HG02938 (cell line): ENCODE measurements at regions not wholly inside any gene's neighbourhood (a gene's known extent, or its start where the extent isn't known, plus 50 kb on each side); places are given as distances from the start of the nearest gene placed in this dataset.

Experiments used
- ATAC-seq: cut with Tn5 transposase; IDR thresholded peaks from one replicate; pipeline ENCODE4 v1.9.1; 2021; ENCODE audit warnings: mild to moderate bottlenecking, moderate library complexity; ENCODE audit not compliant: unreplicated experiment

DNA sequence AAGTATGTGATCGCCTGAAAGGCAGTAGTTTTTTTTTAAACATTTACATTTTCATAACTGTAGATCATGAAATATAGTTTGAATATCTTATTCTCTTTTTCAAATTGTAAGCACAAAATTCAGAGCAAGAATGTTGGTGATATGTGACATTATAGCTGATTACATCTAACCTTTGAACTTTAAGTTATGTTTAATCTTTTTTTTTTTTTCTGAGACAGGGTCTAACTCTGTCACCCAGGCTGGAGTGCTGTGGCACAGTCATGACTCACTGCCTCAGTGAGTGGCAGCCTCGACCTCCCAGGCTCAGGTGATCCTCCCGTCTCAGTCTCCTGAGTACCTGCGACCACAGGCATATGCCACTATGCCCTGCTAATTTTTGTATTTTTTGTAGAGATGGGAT, 278.7 kb upstream of the NEBL start:
- ATAC-seq = no peak

DNA sequence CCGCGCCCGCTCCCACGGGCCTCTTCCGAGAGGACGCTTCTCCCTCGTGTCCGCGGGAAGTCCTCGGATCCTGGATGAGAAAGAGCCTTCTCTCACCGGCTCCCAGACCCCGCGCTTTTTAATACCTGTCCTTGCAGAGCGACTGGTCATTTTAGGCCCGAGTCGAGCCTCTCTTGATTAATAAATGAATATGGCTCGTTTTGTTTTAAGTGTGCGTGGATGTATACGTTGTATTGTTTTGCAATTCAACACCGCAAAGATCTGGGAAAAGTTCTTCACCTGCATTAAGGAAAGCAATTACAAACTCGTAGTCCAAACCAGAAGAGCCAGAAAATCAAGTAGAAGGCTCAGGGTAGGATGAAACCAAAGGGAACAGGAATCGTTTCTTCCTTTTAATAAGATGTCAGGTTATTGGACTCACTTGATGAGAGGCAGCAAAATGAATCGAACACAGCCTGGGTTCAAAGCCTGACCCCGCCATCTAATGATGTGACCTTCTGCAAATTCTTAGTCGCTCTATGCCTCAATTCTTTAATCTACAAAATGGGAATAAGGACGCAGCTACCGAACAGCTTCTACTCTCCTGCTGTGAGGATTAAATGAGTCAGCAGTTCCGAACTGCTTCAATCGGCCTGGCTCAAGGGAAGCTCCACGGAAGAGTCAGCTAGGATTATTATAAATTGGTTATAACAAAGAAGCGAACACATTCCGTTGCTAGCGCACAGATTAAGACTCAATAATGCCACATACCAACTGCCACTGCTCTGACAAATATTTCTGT, 277.8 kb upstream of the NEBL start:
- no peak for ATAC-seq

DNA sequence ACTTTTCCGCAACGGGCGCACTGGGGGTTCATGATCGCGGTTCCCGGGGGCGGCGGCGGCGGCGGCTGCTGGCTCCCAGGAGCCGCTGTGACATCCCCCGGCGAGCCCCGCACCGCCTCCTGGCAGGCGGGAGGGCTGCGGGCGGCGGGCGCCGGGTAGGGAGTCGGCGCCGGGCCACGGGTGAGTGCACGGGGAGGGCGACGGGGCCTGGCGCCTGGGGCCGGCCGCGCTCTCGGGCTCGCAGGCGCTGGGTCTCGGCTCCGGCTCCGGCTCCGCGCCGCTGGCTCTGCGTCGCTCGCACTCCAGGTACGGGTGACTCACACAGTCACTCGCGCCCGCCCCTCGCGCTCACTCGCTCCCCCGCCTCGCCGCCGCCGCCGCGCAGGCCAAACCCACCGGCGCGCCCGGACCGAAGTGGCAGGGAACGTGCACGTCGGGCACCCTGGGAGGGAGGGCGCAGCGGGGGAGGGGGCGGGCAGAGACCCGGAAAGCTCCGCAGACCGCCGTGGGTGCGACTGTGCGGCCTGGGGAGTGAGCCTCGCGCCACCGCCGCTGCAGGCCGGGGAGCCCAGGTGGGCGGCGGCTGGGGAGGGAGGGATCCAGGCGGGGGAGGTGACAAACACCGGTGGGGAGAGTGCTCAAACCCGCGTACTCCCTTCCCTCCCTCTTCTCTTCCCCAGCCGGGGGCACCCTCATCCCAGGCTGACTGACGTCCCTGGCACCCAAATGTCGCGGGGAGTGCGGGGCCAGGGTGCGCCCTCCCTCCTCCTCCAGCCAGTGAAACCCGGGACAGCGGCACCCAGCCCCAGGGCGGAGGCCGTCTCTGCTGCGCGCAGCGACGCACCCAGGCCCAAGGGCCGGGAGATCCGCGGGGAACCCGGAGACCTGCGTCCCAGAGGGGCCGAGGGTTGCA, 276.9 kb upstream of the NEBL start:
- ATAC-seq = no peak

DNA sequence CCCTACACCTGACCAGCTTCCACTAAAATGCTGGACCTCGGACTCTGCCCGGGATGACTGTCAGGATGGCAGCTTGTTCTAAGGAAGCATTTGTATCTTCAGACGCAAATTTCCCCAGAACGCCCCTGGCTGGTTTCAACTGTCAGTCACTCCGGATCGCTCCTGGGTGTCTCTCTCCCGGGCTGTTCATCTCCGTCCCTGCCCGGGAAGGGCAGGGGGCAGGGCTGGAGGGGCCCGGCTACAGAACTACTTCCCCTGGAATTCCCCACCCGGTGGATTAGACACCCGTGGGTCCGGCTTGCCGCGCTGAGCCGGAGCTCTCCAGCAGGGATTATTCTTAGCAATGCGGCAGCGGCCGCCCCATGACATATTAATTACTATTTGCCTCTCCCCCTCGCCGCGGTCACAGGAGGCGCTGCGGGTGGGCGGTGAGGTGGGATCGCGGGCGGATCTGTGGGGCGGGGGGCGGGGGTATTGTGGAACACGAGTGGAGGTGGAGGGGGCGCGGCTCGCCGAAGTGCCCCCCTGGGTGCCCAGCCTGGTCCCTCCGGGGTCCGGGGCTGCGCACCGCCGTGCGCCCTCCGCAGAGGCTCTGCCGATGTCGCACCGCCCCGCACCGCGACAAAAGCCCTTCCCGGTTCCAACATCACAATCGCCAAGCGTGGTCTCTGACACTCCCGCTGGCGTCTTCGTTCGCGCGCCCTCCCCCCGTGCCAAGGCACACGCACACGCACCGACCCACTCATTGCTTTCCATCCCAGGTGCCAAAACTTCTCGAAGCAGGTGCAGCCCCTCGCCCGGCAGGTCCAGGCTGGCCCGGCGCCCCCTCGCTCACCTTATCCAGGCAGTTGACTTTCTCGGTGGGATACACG, 276.1 kb upstream of the NEBL start:
- ATAC-seq = no peak

DNA sequence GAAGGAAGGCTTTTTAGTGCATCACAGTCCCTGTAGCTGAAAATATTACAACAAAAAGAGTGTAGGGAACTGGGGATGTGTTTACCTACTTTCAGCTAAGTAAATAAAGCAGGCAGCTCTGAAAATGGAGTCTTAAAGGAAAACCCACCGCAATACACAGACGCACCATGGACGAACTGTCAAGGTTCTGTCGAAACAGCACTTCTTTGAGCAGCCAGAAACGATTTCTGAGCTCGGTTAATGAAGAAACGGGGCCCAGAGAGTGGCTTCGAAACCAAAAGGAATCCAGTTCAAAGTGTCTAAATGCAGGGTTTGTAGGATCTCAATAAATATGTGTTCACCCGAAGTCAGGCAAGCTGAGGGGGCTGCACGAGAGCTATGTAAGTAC, 275.4 kb upstream of the NEBL start:
- ATAC-seq = no peak

DNA sequence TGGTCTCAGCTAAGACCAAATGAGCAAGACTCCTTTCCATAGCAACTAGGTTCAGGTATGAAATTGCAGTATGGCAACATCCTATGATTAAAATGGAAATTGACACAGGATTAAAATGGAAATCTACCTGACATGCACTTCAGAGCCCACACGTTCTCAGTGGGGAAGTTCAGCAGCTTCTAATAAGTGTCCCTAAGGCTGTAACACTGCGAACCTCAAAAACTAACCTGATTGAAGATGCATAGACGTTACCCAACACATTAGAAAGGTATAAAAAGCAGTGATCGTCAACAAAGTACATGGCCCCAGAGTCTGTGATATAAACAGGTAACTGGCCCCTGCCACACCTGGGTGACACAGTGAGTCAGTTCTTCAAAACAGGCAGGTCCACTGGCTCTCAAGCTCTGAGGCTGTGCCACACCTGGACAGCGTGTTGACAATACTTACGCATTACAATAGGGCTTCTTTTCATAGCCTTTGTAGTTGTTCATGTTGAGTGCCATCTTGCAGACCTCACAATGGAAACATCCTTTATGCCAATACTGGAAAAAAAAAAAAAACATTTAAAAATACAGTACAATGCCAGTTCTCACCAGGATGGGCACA, 274.9 kb upstream of the NEBL start:
- no peak for ATAC-seq

DNA sequence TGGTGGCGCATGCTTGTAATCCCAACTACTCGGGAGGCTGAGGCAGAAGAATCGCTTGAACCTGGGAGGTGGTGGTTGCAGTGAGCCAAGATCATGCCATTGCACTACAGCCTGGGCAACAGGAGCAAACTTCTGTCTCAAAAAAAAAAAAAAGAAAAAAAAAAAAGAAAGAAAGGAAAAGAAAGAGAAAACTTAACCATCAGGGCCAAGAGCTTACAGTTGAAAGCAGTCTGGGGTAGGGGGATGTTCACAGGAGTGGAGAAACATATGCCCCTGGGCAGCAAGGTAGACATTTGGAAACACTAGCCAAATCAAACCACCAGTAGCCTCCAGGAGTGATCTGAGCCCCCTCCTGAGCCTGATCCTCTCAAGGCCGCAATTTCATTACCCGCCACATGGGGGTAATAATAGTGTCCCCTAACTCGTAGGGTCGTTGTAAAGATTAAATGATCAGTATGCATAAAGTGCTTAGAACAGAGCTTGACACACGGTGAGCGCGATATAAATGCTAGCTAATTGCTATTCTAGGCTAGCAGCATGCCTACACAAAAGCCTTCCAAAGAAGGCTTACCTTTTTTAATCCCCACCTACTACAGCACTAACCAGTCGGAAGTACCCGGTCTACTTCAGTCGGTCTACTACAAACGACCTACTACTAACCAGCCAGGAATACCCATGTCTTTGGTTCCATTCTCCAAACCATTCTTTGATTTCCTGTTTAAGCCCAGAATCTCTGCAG, 274.3 kb upstream of the NEBL start:
- ATAC-seq = no peak

DNA sequence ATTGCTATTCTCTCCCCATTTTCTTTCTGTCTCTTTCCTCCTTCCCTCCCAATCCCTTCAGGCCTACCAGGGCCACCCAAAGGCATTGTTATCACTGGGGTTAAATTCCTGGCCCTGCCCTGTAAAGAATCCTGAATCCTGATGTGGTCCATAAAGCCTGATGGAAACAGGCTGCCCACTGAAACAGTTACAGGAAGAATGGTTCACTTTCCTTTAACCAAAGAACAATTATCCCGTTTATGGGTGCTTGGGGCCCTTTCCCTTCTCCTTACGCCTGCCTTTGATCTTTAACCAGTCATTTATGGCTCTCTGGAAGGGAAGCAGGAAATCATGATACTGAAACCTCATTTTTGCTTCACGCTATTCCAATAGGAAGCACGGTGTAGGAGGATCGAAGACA, 273.1 kb upstream of the NEBL start:
- no peak for ATAC-seq

DNA sequence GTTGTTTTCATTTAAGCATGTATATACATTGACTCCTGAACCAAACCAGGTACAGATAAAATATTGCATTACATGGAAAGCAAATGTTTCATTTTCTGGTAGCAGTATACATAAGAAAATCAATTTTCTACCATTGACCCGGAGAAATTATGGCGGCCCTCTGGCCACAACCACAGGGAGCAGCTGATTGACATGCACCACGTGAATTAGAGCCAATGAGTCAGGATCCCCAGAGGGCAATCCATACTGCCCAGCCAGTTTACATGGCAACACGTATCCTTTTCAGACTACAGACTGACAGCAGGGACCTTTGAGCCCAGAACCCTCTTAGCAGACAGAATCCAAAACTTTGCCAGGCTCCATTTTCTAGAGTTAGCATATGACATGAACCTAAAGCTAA, 272.2 kb upstream of the NEBL start:
- ATAC-seq = no peak

DNA sequence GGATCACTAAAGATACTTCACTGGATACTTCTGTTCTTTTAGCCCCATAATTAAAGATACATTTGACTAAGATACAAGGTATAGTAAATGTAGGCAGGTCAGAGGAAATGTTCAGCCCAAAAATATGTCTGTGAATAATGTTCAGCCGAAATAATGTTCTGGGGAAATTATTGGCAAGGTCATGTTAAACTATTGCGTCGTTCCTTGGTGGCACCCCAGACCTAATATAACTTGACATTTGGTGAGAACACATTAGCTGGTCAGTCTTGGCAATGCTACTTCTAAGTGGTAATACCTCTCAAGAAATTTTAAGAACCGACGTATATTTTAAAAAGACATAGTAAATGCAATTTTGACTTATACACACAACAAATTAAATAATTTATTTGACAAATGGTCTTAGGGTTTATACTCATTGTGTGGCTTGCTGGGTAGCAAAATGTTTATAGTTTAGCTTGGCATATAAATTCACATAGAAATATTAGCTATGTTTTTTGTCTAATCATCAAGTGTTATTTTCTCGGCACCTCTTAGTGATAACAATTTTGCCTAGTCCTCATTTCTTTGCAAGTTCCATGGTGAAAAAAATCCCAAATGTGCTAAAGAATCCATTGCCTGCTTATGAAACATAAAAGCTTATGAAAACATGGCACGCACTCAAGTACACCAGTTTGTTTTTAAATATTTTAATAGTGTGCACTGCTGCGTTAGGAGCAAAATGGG, 270.3 kb upstream of the NEBL start:
- no peak for ATAC-seq

DNA sequence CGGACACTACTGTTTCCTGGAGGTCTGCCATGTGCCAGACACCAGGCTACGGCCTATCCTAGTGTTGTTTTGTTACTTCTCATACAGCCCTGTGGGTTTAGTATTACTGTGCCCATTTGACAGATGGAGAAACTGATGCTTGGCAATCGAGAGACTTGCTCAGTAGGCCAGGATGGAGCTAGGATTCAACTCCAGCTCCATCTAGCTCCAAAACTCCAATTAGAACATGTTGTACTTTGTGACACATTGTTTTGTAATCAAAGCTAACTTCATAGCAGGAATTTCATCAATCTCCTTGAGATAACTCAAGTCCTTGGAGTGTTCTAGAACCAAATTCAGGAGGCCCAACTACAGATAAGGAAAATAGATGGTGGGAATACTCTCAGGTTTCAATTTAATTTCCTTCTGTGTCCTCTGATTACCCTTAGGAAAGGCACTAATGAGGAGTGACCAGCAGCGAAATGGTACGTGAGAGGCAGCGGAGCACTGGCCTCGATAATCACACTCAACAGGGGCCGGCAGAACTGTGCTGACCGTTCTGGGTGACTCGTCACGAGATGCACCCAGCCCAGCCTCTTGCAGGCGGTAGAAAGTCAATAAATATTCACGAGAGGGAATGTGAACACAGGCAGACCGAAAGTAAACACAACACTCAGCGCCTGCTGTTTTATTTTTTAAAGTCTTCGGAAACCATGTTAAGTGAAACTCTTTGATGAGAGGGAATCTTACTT, 269.6 kb upstream of the NEBL start:
- ATAC-seq = no peak

DNA sequence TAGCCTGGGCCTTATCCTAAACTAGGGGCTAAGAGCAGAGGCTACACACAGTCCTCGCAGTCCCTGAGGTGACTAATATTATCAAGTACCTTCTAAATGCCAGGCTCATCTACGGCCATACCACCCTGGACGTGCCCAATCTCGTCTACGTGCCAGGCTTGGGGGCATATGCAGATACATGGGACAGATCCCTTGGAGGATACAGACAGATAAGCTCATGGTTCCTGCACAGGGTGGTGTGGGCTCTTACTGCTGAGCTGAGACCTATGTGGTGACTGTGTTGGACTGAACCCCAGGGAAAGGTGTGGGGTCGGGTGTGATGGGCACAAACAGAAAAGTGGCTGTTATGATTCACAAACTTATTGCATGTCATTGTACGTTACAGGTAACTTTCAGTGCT, 268.4 kb upstream of the NEBL start:
- ATAC-seq = no peak

DNA sequence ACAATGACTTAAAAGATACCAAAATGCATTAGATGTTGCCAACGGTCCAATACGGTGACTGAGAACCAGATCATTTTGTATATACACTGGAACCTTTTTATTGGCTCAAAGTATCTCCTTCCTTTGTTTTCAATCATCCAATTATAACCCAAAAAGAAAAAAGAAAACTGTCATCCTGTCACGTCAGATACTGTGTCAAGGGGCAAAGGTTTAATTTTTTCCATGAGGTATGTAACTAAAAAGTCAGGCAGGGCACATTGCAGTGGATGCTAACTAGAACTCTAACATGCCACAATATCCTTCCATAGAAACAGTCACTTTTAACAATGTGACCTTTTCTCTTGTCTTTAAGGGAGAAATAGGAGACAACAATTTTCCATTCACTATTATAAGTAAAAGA, 267.6 kb upstream of the NEBL start:
- no peak for ATAC-seq

DNA sequence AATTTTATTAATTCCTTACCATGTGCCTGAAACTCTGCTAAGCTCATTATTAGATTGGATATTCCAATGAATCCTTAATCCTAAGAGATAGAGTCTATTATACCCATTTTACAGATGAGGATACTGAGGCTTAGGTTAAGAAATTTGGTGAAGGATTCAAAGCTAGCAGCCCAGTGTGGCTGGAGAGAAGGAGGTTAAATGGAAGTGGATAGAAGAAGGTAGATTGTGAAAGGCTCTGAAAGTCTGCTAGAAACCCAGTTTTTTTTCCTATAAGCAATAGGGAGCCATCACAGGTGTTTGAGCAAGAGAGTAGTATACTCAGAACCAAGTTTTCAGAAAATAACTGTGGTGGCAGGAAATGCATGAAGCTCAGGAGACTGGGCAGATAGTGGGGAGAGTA, 265.8 kb upstream of the NEBL start:
- ATAC-seq = no peak

DNA sequence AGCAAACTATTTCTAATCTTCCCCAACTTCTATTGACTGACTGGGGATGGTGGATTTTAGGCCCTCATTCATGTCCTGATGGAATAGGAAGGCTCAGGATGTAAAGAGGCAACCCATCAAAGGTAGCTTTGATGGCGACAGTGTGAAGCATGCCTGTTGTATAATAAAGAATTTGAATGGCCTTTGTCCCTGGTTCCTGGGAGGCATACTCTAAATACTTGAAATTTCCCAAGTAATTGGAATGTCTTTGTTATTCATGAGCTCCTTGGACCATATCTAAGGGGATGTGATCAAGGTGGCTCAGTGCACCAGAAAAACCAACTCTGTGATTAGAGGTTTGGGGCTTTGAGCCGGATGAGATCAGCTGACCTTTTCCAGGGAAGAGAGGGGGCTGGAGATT, 264.5 kb upstream of the NEBL start:
- ATAC-seq = no peak

DNA sequence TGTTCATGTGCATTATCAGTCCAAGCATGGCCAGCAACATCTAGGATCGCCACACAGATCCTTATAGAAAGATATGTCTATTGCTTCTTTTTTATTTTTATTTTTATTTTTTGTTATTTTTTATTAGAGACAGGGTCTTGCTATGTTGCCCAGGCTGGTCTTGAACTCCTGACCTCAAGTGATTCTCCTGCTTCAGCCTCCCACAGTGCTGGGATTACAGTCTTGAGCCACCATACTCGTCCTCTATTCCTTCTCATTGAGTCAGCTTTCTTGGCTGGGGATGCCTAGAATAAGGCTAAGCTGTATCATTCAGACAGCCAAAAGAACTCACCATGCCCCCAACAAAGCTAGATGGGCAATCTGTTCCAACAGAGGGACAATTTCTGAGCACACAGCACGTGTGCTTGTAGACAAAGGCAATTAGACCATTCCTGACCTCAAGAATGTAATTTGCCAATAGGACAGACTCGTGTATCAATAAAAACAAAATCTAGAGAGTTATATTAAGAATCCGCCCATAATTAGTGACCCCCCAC, 264.0 kb upstream of the NEBL start:
- ATAC-seq = no peak

DNA sequence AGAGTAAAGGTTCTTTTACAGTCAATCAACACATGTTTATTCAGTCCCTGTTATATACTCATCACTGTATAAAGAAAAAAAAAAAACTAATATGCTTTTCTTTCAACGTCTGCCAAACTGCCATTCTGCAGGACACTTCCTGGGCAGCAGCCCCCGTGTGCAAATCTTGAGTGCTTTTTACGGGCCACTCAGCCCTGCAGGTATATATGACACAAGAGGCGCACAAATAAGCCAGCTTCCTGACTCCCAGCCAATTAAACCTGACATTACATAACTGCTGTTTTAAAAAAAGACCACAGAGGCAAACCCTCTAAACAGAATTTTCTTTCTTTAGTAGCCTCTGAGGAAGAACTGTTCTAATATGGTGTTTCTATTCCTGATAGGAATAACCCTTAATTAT, 263.0 kb upstream of the NEBL start:
- ATAC-seq = no peak

DNA sequence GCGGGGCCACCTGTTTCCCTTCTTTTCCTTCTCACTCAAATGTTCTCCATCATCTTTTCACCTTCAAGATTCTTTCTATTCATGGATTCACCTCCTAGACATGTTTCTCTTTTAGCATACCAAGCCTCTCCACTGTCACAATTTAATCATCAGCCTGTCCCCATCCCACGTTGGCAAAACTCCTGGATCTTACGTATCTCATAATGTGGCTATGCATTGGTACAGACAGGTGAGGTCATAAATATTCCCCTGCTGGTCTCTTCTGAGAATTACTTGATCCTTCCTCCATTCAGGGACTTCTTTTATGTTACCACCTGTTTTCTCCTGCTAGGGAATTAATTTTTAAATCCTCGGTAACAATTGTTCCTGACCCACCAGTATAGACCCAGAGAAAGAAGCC, 262.6 kb upstream of the NEBL start:
- no peak for ATAC-seq

DNA sequence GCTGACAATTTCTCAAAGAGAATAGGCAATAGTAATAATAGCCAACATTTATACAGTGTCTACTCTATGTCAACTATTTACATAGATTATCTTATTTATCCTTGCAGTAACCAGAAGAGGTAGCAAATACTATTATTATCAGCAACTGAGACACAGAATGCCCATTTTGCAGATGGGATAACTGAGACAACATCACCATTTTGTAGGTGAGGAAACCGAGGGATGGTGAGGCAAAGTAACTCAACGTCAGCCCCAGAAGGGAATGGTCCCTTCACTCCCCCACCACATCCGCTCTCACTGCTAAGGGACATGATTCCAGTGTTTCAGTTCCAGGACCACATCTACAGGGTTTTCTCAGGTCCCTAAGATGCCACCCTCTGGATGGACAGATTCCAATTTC, 261.2 kb upstream of the NEBL start:
- no peak for ATAC-seq
